HepG2 (cell line): ENCODE measurements at regions not wholly inside any gene's neighbourhood (a gene's known extent, or its start where the extent isn't known, plus 50 kb on each side); places are given as distances from the start of the nearest gene placed in this dataset.

Source experiments
- ATAC-seq: fragments of 200-7000 bp; cut with Tn5 transposase; 3 replicates; pipeline ENCODE4 v1.9.1; 2020; ENCODE audit warnings: mild to moderate bottlenecking, moderate library complexity
- BruUV-seq: library from RNA; stranded (reverse); fragments of 400-500 nt; replicated peaks from 2 replicates; lab custom pipeline; 2021; lab: Mats Ljungman, UMichigan
- CTCF ChIA-PET: fragments of 300-600 bp; formaldehyde crosslinking; extraction: SDS; loops from one replicate; lab custom pipeline; 2021; ENCODE audit warnings: low total read pairs, inconsistent platforms, low intra/inter-chr PET ratio; lab: Yijun Ruan, JAX
- POLR2A ChIA-PET: fragments of 350-600 bp; sonication (Branson Sonifier 250); formaldehyde crosslinking; loops from one replicate; lab custom pipeline; 2020; ENCODE audit warnings: antibody characterized with exemption, inconsistent platforms; lab: Yijun Ruan, JAX
- DNase-seq: peaks from one replicate; pipeline ENCODE4 v3.0.0-alpha.2; 2015; ENCODE audit warnings: low spot score
- FAIRE-seq: peaks from 3 replicates; lab custom pipeline; 2011; peaks lifted over from hg19 to GRCh38; lab: Jason Lieb, UNC
- H2AFZ ChIP-seq: one replicate; pipeline ENCODE4 v1.6.1; 2011; ENCODE audit warnings: low read length, inconsistent platforms
- H3K27ac ChIP-seq: fragments of 300-600 bp; 3 replicates; pipeline ENCODE4 v1.8.0; 2011; ENCODE audit warnings: mixed run types, mild to moderate bottlenecking, mixed read lengths, low read length, inconsistent platforms; ENCODE audit not compliant: insufficient read depth; ENCODE audit errors: extremely low read length
- H3K27me3 ChIP-seq, 2 experiments: fragments of 200-600 bp in 1 of 2; 2 replicates in 1 of 2; 3 replicates in 1 of 2; pipeline versions ENCODE4 v1.6.0 to v1.8.0; 2011; ENCODE audit warnings: low read length in 2 of 2, mild to moderate bottlenecking in 2 of 2, moderate library complexity in 2 of 2, inconsistent platforms in 1 of 2; ENCODE audit not compliant: insufficient read depth in 2 of 2, control insufficient read depth in 1 of 2
- H3K36me3 ChIP-seq, 2 experiments: fragments of 200-600 bp in 1 of 2; replicated peaks in 1 of 2; 2 replicates in 1 of 2; 3 replicates in 1 of 2; pipeline versions ENCODE4 v1.5.1 to v1.8.0; 2011; ENCODE audit warnings: low read length in 2 of 2, inconsistent platforms in 1 of 2; ENCODE audit not compliant: insufficient read depth in 2 of 2, control insufficient read depth in 1 of 2
- H3K4me1 ChIP-seq: 2 replicates; pipeline ENCODE4 v1.5.1; 2012; ENCODE audit warnings: low read length, inconsistent platforms; ENCODE audit not compliant: insufficient read depth
- H3K4me2 ChIP-seq: 2 replicates; pipeline ENCODE4 v1.6.0; 2011; ENCODE audit warnings: low read depth, low read length, inconsistent platforms
- H3K4me3 ChIP-seq, 3 experiments: fragments of 200-600 bp in 1 of 3; sonication (generic), shearing (Covaris generic) in 1 of 3; replicated peaks in 1 of 3; 2 replicates each; pipeline ENCODE4 v1.5.1; 2011 to 2016; ENCODE audit warnings: low read length in 3 of 3, inconsistent platforms in 2 of 3, low read depth in 2 of 3, mild to moderate bottlenecking in 2 of 3, control low read depth in 1 of 3, mixed read lengths in 1 of 3; ENCODE audit not compliant: insufficient read depth in 1 of 3
- H3K79me2 ChIP-seq: one replicate; pipeline ENCODE4 v1.6.1; 2011; ENCODE audit warnings: low read length, inconsistent platforms; ENCODE audit not compliant: insufficient read depth
- H3K9ac ChIP-seq: 2 replicates; pipeline ENCODE4 v1.6.0; 2011; ENCODE audit warnings: mild to moderate bottlenecking, low read depth, low read length, inconsistent platforms; ENCODE audit not compliant: insufficient read depth
- H3K9me3 ChIP-seq: 2 replicates; pipeline ENCODE4 v1.5.1; 2012; ENCODE audit warnings: mild to moderate bottlenecking, low read length
- H4K20me1 ChIP-seq: 2 replicates; pipeline ENCODE4 v1.6.0; 2011; ENCODE audit warnings: inconsistent platforms, mild to moderate bottlenecking, low read length, moderate library complexity; ENCODE audit not compliant: insufficient read depth
- HNF4A ChIP-seq: sonication (generic); formaldehyde crosslinking; IDR thresholded peaks from 2 replicates; pipeline ENCODE4 v1.4.0; 2020; ENCODE audit warnings: missing genetic modification reagents
- MTF1 ChIP-seq: sonication (generic); formaldehyde crosslinking; IDR thresholded peaks from 2 replicates; pipeline ENCODE4 v1.5.0; 2020; ENCODE audit warnings: missing genetic modification reagents
- MXI1 ChIP-seq: IDR thresholded peaks from 3 replicates; pipeline ENCODE4 v1.6.1; 2012; ENCODE audit warnings: low read depth, low read length, inconsistent platforms, borderline replicate concordance
- XRCC5 ChIP-seq: fragments of 200-400 bp; formaldehyde crosslinking; optimal IDR thresholded peaks from 2 replicates; pipeline ENCODE3; 2017; ENCODE audit warnings: mild to moderate bottlenecking, low read length
- ZBTB40 ChIP-seq, 2 experiments: fragments of 450-650 bp in 1 of 2; sonication (generic) in 1 of 2; formaldehyde crosslinking in 1 of 2; IDR thresholded peaks; 2 replicates each; pipeline versions ENCODE4 v1.6.1 to v1.8.0; 2016 to 2022; ENCODE audit warnings: antibody characterized with exemption in 1 of 2, mild to moderate bottlenecking in 1 of 2, missing genetic modification reagents in 1 of 2
- ZNF576 ChIP-seq: sonication (generic); formaldehyde crosslinking; IDR thresholded peaks from 2 replicates; pipeline ENCODE4 v1.4.0; 2020; ENCODE audit warnings: mild to moderate bottlenecking, missing genetic modification reagents
- ZNF720 ChIP-seq: sonication (generic); formaldehyde crosslinking; IDR thresholded peaks from 2 replicates; pipeline ENCODE4 v1.4.0; 2020; ENCODE audit warnings: missing genetic modification reagents
- WGBS: methylation state at CpG from one replicate; pipeline ENCODE4 v1.1.6; 2017; ENCODE audit warnings: low lambda C conversion rate; 5-methylcytosine and 5-hydroxymethylcytosine counted together
- in situ Hi-C: cut with HindIII; loops from 2 replicates; pipeline ENCODE4 v1.10.0; 2017; ENCODE audit warnings: low pct_unique_long_range_greater_than_20kb; ENCODE audit not compliant: extremely low pct_ligation_motif_present
- intact Hi-C: fragments of 100-400 bp; cut with micrococcal nuclease; formaldehyde crosslinking; loops from one replicate; pipeline ENCODE4 v1.10.0; 2022; ENCODE audit not compliant: unreplicated experiment

- BruUV-seq = no TSS peak
- H3K27me3 ChIP-seq = peaks cover 0 to 16% of the 10 kb centered on the region in 2 experiments; a peak in 2 of 5 replicates
- H3K27ac ChIP-seq = no peak overlapping the region
- H3K9me3 ChIP-seq = no peaks in the 10 kb centered on the region
- H3K79me2 ChIP-seq = no peaks in the 10 kb centered on the region
- H3K4me1 ChIP-seq = no peaks in the 10 kb centered on the region
- intact Hi-C loops (no loop called here), in situ Hi-C loops (loop anchor here (25.0 kb wide), 1 partner anchor 402 kb away; the partner anchor contains the start of gene SNX10)
- TF ChIP-seq MXI1 = no peak
- H3K9ac ChIP-seq = no peak overlapping the region
- ATAC-seq = no peak
- FAIRE-seq = no peak
- no peak overlapping the region for H2AFZ ChIP-seq
- POLR2A ChIA-PET = no interaction called here
- WGBS = 57% methylated on average over 6 of the region's 7 CpGs
- CTCF ChIA-PET = no interaction called here
- H3K36me3 ChIP-seq = no peaks in the 10 kb centered on the region
- no peak overlapping the region for H3K4me3 ChIP-seq
- no peak for DNase-seq
- H4K20me1 ChIP-seq = no peaks in the 10 kb centered on the region
- no peak overlapping the region for H3K4me2 ChIP-seq
Measured at GRCh38 chr7:25885057-25885576, 266.9 kb upstream of the NFE2L3 start.

GRCh38 chr7:25886387-25887240 is 265.4 kb upstream of the NFE2L3 start:
- Histone ChIP-seq H4K20me1 (no peaks in the 10 kb centered on the region), H3K27ac (no peak overlapping the region), H3K4me2 (no peak overlapping the region), H3K36me3 (no peaks in the 10 kb centered on the region), H3K9me3 (no peaks in the 10 kb centered on the region), H3K27me3 (peaks cover 0 to 14% of the 10 kb centered on the region in 2 experiments; a peak in 2 of 5 replicates), H2AFZ (no peak overlapping the region), H3K79me2 (no peaks in the 10 kb centered on the region), H3K4me1 (no peaks in the 10 kb centered on the region), H3K9ac (no peak overlapping the region), H3K4me3 (no peak overlapping the region)
- POLR2A ChIA-PET = no interaction called here
- in situ Hi-C loops (loop anchor here (25.0 kb wide), 1 partner anchor 401 kb away; the partner anchor contains the start of gene SNX10), intact Hi-C loops (no loop called here)
- no peak for DNase-seq
- 15% methylated on average over 5 of the region's 6 CpGs for WGBS
- CTCF ChIA-PET = no interaction called here
- no peak for FAIRE-seq
- no peak for ATAC-seq
- BruUV-seq = no TSS peak
- TF ChIP-seq ZNF720 (CRISPR knock-in tag) = no peak
- TF ChIP-seq MTF1 (CRISPR knock-in tag) = no peak
- no peak for TF ChIP-seq ZBTB40 (IDR thresholded peaks at IDR 0.05)
- TF ChIP-seq ZBTB40 (CRISPR knock-in tag; IDR thresholded peaks at IDR 0.05) = no peak
- no peak for TF ChIP-seq HNF4A (CRISPR knock-in tag)
- no peak for TF ChIP-seq ZNF576
- TF ChIP-seq XRCC5 = no peak
